Heart right ventricle (tissue), 16 donors: ENCODE measurements at regions not wholly inside any gene's neighbourhood (a gene's known extent, or its start where the extent isn't known, plus 50 kb on each side); places are given as distances from the start of the nearest gene placed in this dataset.
A peak's percentile ranks its signal among the peaks of the same experiment; 100 is the strongest.

ENCODE experiments used
- ATAC-seq, 8 donors: fragments of 200-7000 bp; cut with Tn5 transposase; one replicate each; pipeline ENCODE4 v1.9.1; 2020; ENCODE audit warnings: mild to moderate bottlenecking in 8 of 8, moderate library complexity in 8 of 8, moderate number of reproducible peaks in 1 of 8
- DNase-seq, 2 donors: peaks; one replicate each; pipeline ENCODE4 v3.0.0-alpha.2; 2020
- H3K27ac ChIP-seq, 10 donors: fragments of 200-600 bp; sonication (generic) in 2 of 10; one replicate each; pipeline versions ENCODE4 v1.5.0 to v1.8.0; 2020 to 2022; ENCODE audit warnings: mild to moderate bottlenecking in 3 of 10
- H3K27me3 ChIP-seq, 7 donors: fragments of 200-600 bp; one replicate each; pipeline ENCODE4 v1.8.0; 2021 to 2022; ENCODE audit warnings: mild to moderate bottlenecking in 2 of 7
- H3K36me3 ChIP-seq, 9 donors: fragments of 200-600 bp; sonication (generic) in 1 of 9; one replicate each; pipeline versions ENCODE4 v1.5.0 to v1.8.0; 2020 to 2022; ENCODE audit warnings: mild to moderate bottlenecking in 2 of 9
- H3K4me1 ChIP-seq, 9 donors: fragments of 200-600 bp; sonication (generic) in 1 of 9; one replicate each; pipeline versions ENCODE4 v1.5.0 to v1.8.0; 2020 to 2022; ENCODE audit warnings: mild to moderate bottlenecking in 4 of 9
- H3K4me3 ChIP-seq, 10 donors: fragments of 200-600 bp; sonication (generic) in 2 of 10; one replicate each; pipeline versions ENCODE4 v1.5.0 to v1.8.0; 2020 to 2022; ENCODE audit warnings: mild to moderate bottlenecking in 7 of 10, moderate library complexity in 2 of 10
- H3K9me3 ChIP-seq, 11 donors: fragments of 200-600 bp in 10 of 11; sonication (generic) in 2 of 11; one replicate each; pipeline versions ENCODE4 v1.5.0 to v1.8.0; 2013 to 2022; ENCODE audit warnings: mild to moderate bottlenecking in 2 of 11, control low read depth in 1 of 11, moderate library complexity in 1 of 11
- CTCF ChIP-seq, 9 donors: fragments of 200-600 bp; sonication (generic) in 2 of 9; IDR thresholded peaks; one replicate each; pipeline versions ENCODE4 v1.5.0 to v1.8.0; 2021 to 2022; ENCODE audit warnings: antibody characterized with exemption in 9 of 9, mild to moderate bottlenecking in 5 of 9, moderate library complexity in 1 of 9
- WGBS, 2 donors: extraction: QIAGEN DNeasy Blood & Tissue Kit; methylation state at CpG; one replicate each; pipeline ENCODE4 v1.1.7; 2013; ENCODE audit warnings: inconsistent platforms in 1 of 2; 5-methylcytosine and 5-hydroxymethylcytosine counted together
- intact Hi-C, 10 donors: fragments of 100-400 bp; cut with DNase I; formaldehyde crosslinking; loops; one replicate each; pipeline versions ENCODE4 v1.11.1 to v1.14.2; 2022
- donor health status: Arrhythmogenic right ventricular cardiomyopathy.
- donor health status: ischemic (EF 13 %, LVEDD 7.1; RV severe dilation, severe dysfunction).
- donor health status: healthy with polysubstance abuse.
- donor health status: DM: no; HTN: yes; CAD: no.
- donor health status: DM: no; HTN: no; CAD: no.
- donor health status: ischemic (EF 25% LVEDD 6.9; RV normal size, moderate dysfunction).
- donor health status: ischemic (EF 25% LVEDD 5.7; RV mildly dilated, moderate dysfunction).
- donor health status: healthy.
- donor health status: DM: yes; HTN: yes; CAD: no.
- donor health status: Ischemic cardiomyopathy.
- donor health status: ischemic (EF 35%, LVEDD 5.7; RV mildly dilated, moderate dysfunction).
- donor health status: nonischemic (EF 11% LVEDD 7.7; RV severe dilation, severe dysfunction).
- donor health status: DM: yes; HTN: yes; CAD: no.
- donor health status: PGD.
- donor health status: ischemic (EF 29% LVEDD 5.4; RV normal size, mild dysfunction).
- donor health status: nonischemic (EF 23%, LVEDD 6.1; RV moderate dilation, normal function).

GRCh38 chr5:6545036-6545693, 87.7 kb downstream of the NSUN2 start:
- Histone ChIP-seq H3K27ac (peak overlapping the region in 4 of 10 donors; percentile 33 to 71 (median 70)), H3K27me3 (no peaks in the 10 kb centered on the region), H3K9me3 (no peaks in the 10 kb centered on the region), H3K4me3 (no peak overlapping the region), H3K36me3 (no peaks in the 10 kb centered on the region), H3K4me1 (peaks cover 0 to 24% (median 0%) of the 10 kb centered on the region in 9 donors)
- no peak for DNase-seq
- TF ChIP-seq CTCF (IDR thresholded peaks at IDR 0.05), result no peak
- 66 to 70% methylated on average over 14 of the region's 14 CpGs for WGBS, 2 donors
- intact Hi-C loops, result no loop called here
- peak in 6 of 8 donors; percentile 15 to 47 (median 37) for ATAC-seq

GRCh38 chr5:6544561-6544935, 88.3 kb downstream of the NSUN2 start:
- DNase-seq, result no peak
- H3K27me3 ChIP-seq, result no peaks in the 10 kb centered on the region
- WGBS, 2 donors, result 83 to 88% methylated on average over 5 of the region's 5 CpGs
- H3K4me3 ChIP-seq, result no peak overlapping the region
- TF ChIP-seq CTCF (IDR thresholded peaks at IDR 0.05), result no peak
- H3K27ac ChIP-seq, result no peak overlapping the region
- H3K36me3 ChIP-seq, result no peaks in the 10 kb centered on the region
- intact Hi-C loops, result no loop called here
- ATAC-seq, result no peak
- no peaks in the 10 kb centered on the region for H3K9me3 ChIP-seq
- H3K4me1 ChIP-seq, result peaks cover 0 to 28% (median 0%) of the 10 kb centered on the region in 9 donors
